DMS79 treated with DMSO at 0.1 percent for 48 hours (cell line): ENCODE measurements at regions not wholly inside any gene's neighbourhood (a gene's known extent, or its start where the extent isn't known, plus 50 kb on each side); places are given as distances from the start of the nearest gene placed in this dataset.
"Not testable (repeated sequence)": the region's sequence is repeated elsewhere in the genome, so short reads cannot be mapped to it uniquely, and the experiment has no call there.

ENCODE experiments used
- DNase-seq: peaks from one replicate; lab custom pipeline; 2025; lab: John Stamatoyannopoulos, UW

GRCh38 chr2:144124882-144125281 is 395.0 kb downstream of the ZEB2 start:
- no peak for DNase-seq

- no peak for DNase-seq
Observed at GRCh38 chr2:144120487-144120886, 399.4 kb downstream of the ZEB2 start.

DNA sequence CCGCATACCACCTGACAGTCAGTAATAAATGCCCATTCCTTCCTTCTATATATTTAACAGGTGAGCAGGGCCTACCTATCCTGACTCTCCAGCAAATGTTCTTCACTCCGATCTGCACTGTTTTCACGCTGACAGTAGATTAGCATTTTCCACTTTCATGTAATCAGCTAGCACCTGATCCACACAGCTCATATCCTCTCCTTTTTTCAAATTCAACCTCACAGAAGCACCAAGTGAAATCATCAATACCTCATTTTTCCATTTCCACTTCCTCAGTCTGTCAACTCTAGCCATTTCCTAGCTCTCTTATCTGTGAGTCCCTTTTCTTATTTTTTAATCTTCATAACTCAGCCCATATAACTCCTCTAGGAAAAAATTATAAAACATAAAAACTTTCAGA is 402.8 kb downstream of the ZEB2 start:
- DNase-seq, result no peak

GRCh38 chr2:144115739-144116291 is 404.1 kb downstream of the ZEB2 start:
- DNase-seq, result no peak

- no peak for DNase-seq
Observed at GRCh38 chr2:144114760-144115159, 405.2 kb downstream of the ZEB2 start.

DNA sequence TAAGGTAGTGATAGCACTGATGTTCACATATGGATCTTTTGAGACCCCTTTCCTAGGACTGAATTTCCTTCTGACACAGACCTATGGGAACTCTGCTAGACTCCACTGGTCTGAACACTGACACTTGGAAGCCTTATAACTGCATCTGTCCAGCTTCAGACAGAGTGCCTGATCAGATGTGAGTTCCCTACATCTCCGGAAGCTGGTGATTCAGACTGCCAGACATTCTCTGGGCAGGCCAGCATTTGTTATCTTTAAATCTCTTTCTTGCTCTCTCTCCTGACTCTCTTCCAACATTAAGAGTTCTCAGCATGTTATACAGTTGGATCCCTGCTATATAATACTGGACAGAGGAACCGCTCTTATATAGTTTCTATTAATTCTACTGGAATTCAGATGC is 408.5 kb downstream of the ZEB2 start:
- no peak for DNase-seq

- DNase-seq, result not testable (repeated sequence)
Observed at GRCh38 chr2:144106104-144106503, 413.8 kb downstream of the ZEB2 start.

- peak; percentile 12 for DNase-seq
Observed at GRCh38 chr2:144102386-144102785, 417.5 kb downstream of the ZEB2 start.

DNA sequence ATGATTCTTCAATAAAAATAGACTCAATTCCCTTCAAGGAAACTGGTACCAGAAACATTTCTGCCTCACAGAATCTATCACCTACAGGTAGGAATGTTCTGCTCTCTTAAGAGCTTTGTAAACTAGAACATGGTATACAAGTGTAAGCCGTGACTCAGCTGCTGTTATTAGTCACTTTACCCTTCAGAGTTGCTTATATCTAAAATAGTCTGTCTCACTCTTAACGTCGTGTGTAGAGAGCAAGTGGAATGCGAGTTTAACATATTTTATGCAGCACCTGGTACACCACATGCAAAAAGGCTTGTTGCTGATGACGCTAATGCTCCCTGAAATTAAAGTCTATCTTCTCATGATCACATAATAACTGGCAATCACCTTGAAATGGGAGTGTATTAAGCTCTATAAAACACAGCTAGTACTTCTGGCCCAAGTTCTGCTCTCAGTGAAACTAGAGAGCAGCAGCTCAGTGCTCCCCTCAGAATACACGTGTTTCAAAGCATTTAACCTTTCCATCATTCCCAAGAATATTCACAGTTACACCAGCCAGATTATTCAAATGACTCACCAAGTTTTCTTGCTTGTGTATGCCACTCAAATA is 420.0 kb downstream of the ZEB2 start:
- DNase-seq, result peak; percentile 52

DNA sequence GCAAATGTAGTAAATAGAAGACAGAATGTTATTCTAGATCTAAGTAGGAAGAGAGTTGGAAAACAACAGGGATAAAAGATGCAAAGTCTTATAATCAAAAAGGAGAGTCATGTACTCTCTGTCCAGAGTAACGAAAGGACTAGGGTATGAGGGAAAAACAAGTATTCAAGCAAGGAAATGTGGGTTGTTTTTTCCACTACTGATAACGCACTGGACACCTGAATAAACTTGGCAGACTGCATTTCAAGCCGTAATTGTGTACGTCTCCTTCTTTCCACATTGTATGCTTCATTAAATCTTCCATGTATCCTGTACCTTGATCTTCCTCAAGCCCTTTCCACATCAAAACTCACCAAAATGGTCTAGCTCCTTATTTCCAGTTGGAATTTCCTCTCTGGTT is 420.6 kb downstream of the ZEB2 start:
- peak; percentile 33 for DNase-seq

DNA sequence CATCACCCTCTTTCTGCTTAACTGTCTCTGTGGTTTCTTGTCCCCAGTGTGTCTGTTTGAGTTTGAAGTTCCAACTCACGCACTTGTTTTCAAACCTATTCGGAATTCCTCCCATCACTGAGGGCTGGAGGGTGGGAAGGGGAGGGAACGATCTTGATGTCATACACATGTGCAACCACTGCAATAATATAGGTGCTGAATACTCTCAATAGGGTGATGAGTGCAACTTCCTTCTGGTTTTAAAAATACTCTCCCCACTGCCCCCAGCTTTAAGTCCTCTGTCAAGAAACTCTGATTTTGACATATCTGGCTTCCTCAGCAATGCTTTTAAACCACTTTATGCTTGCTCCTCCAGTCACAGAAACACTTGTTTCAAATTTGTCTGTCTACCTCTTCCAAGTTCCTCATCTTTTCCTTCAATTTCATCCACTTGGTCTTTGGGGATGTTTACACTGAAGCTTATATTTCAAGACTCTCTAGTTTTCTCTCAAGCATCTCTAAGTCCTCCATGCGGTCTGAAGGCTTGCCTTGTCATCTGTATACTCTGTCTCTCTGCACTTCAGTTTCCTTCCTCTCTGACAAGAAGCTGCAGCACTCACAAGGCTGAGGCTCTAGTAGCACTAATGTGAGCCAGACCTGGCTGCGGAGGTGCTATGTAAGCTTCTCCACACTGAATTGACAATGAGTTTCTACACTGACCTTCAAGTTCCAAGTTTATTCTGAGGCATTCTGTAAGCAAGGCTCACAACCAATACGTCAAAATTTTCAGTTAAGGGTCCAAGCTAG is 422.3 kb downstream of the ZEB2 start:
- peak; percentile 93 for DNase-seq

DNA sequence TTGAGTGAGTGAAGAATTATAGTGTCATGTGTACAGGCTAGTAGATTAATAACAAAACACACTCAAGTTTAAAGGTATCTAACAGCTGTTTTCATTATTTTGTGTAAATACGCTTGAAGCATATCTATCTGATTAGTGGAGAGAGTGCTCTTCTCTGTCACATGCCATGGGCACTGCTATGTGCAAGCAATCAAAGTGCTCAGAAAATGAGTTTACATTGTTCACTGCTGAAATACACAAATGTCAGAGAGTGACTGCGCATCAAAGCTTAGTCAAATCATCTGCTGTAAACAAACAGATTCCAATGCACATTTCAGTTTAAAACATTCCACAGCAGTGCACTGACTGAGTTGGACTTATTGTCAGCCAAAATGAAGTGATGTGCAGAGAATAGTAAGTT is 423.4 kb downstream of the ZEB2 start:
- peak; percentile 68 for DNase-seq

GRCh38 chr2:144094408-144095151 is 425.3 kb downstream of the ZEB2 start:
- no peak for DNase-seq

DNA sequence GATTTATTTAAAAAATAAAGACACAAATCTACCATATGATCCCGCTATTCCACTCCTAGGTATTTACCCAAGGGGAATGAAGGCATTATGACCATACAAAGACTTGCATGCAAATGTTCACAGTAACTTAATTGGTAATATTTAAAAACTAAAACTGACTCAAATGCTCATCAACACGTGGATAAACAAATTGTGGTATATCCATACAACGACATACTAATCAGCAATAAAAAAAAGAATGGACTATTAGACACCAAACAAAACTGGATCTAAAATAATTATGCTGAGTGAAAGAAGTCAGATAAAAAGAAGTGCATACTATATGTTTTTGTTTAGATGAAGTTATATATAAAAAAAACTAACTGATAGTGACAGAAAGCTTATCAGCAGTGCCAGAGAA is 428.3 kb downstream of the ZEB2 start:
- no peak for DNase-seq

GRCh38 chr2:144088863-144089262 is 431.1 kb downstream of the ZEB2 start:
- no peak for DNase-seq

- DNase-seq, result no peak
Observed at GRCh38 chr2:144086965-144087364, 433.0 kb downstream of the ZEB2 start.

DNA sequence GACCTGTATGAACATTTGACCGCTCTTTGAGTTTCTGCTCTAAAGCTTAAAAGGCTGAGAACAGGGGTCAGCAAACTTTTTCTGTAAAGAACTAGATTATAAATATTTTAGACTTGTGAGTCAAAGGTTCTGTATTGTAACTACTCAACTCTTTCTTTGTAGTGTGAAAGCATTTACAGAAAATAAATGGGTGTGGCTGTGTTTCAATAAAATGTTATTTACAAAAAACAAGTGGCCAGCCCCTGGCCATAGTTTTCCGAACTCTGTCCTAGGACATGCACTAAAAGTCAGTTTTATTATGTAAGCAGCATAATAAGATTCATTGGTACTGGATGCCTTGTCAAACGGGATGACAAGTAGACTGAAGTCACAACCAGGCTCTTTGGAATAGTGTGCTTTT is 434.9 kb downstream of the ZEB2 start:
- no peak for DNase-seq

- DNase-seq, result no peak
Observed at GRCh38 chr2:144084114-144084661, 435.7 kb downstream of the ZEB2 start.

GRCh38 chr2:144083211-144083610 is 436.7 kb downstream of the ZEB2 start:
- no peak for DNase-seq

- DNase-seq, result no peak
Observed at GRCh38 chr2:144082777-144083176, 437.1 kb downstream of the ZEB2 start.

- no peak for DNase-seq
Observed at GRCh38 chr2:144082327-144082726, 437.6 kb downstream of the ZEB2 start.

GRCh38 chr2:144081272-144081671 is 438.6 kb downstream of the ZEB2 start:
- no peak for DNase-seq
